ENCODE measurements at regions not wholly inside any gene's neighbourhood (a gene's known extent, or its start where the extent isn't known, plus 50 kb on each side); places are given as distances from the start of the nearest gene placed in this dataset.

DNA sequence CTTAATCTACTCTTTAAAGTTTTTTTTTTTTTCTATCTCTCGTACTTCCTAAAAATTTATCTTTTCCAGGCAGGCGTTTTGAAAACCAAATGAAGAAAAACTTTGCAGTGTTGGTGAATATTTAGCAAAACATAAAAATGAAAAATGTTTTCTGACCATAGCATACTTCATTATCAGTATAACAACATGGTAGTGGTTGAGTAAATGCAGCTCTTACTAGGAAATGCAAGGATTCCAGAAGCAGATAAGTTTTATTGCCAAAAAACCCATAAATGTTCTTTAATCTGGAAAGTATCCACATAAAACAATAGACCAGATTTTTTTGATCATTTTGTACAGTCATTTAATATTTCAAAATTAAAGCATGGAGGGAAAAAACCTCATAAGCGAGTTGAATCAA is 136.9 kb upstream of the GUCY1A1 start:
- no peak overlapping the region for H3K4me3 Mint-ChIP-seq (ENCODE audit: unreplicated experiment)
- H3K27ac Mint-ChIP-seq (ENCODE audit: unreplicated experiment): no peak overlapping the region
- H3K27me3 Mint-ChIP-seq (ENCODE audit: low read depth): no peaks in the 10 kb centered on the region
- peaks cover 8% of the 10 kb centered on the region for H3K4me1 Mint-ChIP-seq (ENCODE audit: low read depth)
- peaks cover 1% of the 10 kb centered on the region for H3K36me3 Mint-ChIP-seq (ENCODE audit: low read depth)
- TF ChIP-seq, protein P1, sequence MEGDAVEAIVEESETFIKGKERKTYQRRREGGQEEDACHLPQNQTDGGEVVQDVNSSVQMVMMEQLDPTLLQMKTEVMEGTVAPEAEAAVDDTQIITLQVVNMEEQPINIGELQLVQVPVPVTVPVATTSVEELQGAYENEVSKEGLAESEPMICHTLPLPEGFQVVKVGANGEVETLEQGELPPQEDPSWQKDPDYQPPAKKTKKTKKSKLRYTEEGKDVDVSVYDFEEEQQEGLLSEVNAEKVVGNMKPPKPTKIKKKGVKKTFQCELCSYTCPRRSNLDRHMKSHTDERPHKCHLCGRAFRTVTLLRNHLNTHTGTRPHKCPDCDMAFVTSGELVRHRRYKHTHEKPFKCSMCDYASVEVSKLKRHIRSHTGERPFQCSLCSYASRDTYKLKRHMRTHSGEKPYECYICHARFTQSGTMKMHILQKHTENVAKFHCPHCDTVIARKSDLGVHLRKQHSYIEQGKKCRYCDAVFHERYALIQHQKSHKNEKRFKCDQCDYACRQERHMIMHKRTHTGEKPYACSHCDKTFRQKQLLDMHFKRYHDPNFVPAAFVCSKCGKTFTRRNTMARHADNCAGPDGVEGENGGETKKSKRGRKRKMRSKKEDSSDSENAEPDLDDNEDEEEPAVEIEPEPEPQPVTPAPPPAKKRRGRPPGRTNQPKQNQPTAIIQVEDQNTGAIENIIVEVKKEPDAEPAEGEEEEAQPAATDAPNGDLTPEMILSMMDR (IDR thresholded peaks at IDR 0.05): no peak
- no peaks in the 10 kb centered on the region for H3K9me3 Mint-ChIP-seq (ENCODE audit: low read depth)
- DNase-seq (ENCODE audit: low spot score): no peak

DNA sequence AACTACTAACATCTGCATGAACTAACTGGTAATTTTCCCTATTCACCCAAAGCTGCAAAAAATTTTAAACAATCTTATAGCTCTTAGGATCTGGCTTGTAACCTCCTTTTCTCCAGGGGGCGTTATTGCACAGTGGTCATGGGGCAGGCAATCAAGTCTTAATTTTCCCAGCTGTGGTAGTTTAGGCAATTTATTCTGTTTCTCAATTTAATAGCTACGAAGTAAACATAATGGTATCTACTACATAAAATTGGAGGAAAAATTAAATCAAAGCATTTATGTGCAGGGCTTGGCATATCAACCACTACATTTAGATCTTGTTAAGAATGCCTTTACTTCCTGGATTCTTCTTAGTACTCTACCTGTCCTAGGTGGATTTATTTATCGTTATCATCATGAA is 137.4 kb upstream of the GUCY1A1 start:
- no peak overlapping the region for H3K4me3 Mint-ChIP-seq (ENCODE audit: unreplicated experiment)
- TF ChIP-seq, protein P1 (IDR thresholded peaks at IDR 0.05): peak; percentile 74
- no peak overlapping the region for H3K27ac Mint-ChIP-seq (ENCODE audit: unreplicated experiment)
- no peak for DNase-seq (ENCODE audit: low spot score)
- no peaks in the 10 kb centered on the region for H3K9me3 Mint-ChIP-seq (ENCODE audit: low read depth)
- H3K36me3 Mint-ChIP-seq (ENCODE audit: low read depth): peaks cover 1% of the 10 kb centered on the region
- no peaks in the 10 kb centered on the region for H3K27me3 Mint-ChIP-seq (ENCODE audit: low read depth)
- peaks cover 8% of the 10 kb centered on the region for H3K4me1 Mint-ChIP-seq (ENCODE audit: low read depth)

DNA sequence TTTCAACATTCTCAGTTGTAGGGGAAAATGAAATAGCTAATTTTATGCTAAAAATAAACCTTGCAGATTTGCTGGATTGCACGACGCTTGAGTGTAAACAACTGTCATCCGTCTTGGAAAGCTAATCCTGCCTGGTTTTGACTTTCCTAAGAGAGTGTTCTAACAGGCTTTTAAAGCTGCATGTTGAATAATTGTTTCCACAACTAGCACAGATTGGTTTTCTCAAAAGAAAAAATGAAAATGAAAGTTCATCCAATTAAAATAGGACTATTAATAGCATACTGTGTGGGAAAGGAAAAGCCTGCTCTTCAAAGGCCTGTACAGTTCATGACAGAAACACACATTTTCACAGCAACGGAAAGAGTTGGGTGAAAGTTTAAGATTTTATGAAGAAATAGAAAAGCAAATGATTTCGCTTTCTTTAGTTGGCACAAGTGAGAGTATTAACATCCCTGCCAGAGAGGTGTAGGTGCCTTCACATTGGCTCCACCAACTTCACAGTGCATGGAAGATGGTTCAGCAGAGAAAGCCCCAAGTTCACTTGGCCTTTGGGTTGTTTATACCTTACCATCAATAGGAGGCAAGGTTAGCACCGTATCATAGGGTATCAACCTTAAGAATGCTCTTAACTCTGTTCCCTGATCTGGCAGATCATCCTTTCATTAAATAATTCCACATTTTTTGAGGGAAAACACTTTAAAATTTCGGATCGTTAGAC is 140.0 kb upstream of the GUCY1A1 start:
- Mint-ChIP-seq H3K4me3 (ENCODE audit: unreplicated experiment) (no peak overlapping the region), H3K27me3 (ENCODE audit: low read depth) (no peaks in the 10 kb centered on the region), H3K36me3 (ENCODE audit: low read depth) (peaks cover 3% of the 10 kb centered on the region), H3K9me3 (ENCODE audit: low read depth) (peaks cover 7% of the 10 kb centered on the region), H3K27ac (ENCODE audit: unreplicated experiment) (peak overlapping the region; percentile 34), H3K4me1 (ENCODE audit: low read depth) (peaks cover 17% of the 10 kb centered on the region)
- DNase-seq (ENCODE audit: low spot score): no peak
- TF ChIP-seq, protein P1 (IDR thresholded peaks at IDR 0.05): no peak

DNA sequence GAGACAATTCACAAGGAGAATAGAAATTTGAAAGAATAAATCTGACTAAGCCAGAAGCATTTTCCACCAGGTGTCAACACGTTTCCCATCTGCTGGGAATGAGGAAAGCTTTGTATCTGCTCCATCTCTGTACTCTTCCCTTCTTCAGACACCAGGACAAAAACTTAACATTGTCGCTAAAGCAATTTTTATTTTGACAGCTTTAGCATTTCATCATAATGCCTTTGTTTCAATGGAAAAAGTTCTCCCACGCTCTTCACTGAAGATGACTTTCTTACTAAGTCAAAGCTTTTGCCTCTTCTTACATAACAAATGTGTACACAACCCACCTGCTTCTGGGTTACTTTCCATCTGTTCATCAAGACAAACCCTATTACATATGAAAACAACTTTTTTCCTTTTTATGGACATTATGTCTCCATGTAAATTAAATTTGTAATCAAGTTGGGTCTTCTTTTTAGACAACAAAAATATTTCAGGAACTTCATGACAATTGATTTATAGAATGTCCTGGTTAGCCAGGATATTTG is 141.7 kb upstream of the GUCY1A1 start:
- DNase-seq (ENCODE audit: low spot score): no peak
- H3K36me3 Mint-ChIP-seq (ENCODE audit: low read depth): peaks cover 3% of the 10 kb centered on the region
- H3K27me3 Mint-ChIP-seq (ENCODE audit: low read depth): no peaks in the 10 kb centered on the region
- H3K4me3 Mint-ChIP-seq (ENCODE audit: unreplicated experiment): no peak overlapping the region
- H3K27ac Mint-ChIP-seq (ENCODE audit: unreplicated experiment): no peak overlapping the region
- TF ChIP-seq, protein P1 (IDR thresholded peaks at IDR 0.05): no peak
- peaks cover 17% of the 10 kb centered on the region for H3K9me3 Mint-ChIP-seq (ENCODE audit: low read depth)
- peaks cover 17% of the 10 kb centered on the region for H3K4me1 Mint-ChIP-seq (ENCODE audit: low read depth)

DNA sequence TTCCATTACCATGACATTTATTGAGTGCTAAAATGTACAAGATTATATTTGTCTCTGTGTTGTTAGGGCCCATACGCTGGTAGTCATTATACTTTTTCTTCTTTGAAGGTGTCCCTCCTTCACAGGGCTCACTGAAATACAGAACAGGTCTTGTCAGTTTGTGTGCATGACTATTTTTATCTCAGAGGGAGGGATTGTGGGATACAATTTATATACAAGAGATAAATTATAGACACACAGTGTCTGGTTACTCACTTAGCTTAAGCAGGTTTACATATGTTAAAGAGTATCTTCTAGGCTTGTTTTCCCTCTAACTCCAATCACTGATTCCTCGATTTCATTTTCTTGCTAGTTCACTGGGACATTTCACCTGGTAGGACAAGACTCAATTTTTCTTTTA is 143.3 kb upstream of the GUCY1A1 start:
- Mint-ChIP-seq H3K4me1 (ENCODE audit: low read depth) (peaks cover 17% of the 10 kb centered on the region), H3K27me3 (ENCODE audit: low read depth) (no peaks in the 10 kb centered on the region), H3K4me3 (ENCODE audit: unreplicated experiment) (no peak overlapping the region), H3K27ac (ENCODE audit: unreplicated experiment) (no peak overlapping the region), H3K9me3 (ENCODE audit: low read depth) (peaks cover 17% of the 10 kb centered on the region), H3K36me3 (ENCODE audit: low read depth) (peaks cover 3% of the 10 kb centered on the region)
- TF ChIP-seq, protein P1 (IDR thresholded peaks at IDR 0.05): no peak
- DNase-seq (ENCODE audit: low spot score): no peak

Data from chondrocyte (in vitro differentiated cells).